SJCRH30 (cell line): ENCODE measurements at regions not wholly inside any gene's neighbourhood (a gene's known extent, or its start where the extent isn't known, plus 50 kb on each side); places are given as distances from the start of the nearest gene placed in this dataset.

Experiments
- DNase-seq, 2 experiments: peaks; one replicate each; pipeline ENCODE4 v3.0.0-alpha.2; 2015 to 2020
- H3K27ac ChIP-seq: fragments of 250-450 bp; sonication (Bioruptor Pico); 2 replicates; pipeline ENCODE4 v1.5.1; 2020; ENCODE audit warnings: mild to moderate bottlenecking, moderate library complexity
- H3K27me3 ChIP-seq: fragments of 250-450 bp; sonication (Bioruptor Pico); 2 replicates; pipeline ENCODE4 v1.5.1; 2020; ENCODE audit warnings: mild to moderate bottlenecking, moderate library complexity
- H3K36me3 ChIP-seq: fragments of 250-450 bp; sonication (Bioruptor Pico); 2 replicates; pipeline ENCODE4 v1.5.1; 2020; ENCODE audit warnings: mild to moderate bottlenecking, moderate library complexity
- H3K4me1 ChIP-seq: fragments of 250-450 bp; sonication (Bioruptor Pico); 2 replicates; pipeline ENCODE4 v1.5.1; 2020; ENCODE audit warnings: mild to moderate bottlenecking, moderate library complexity
- H3K4me3 ChIP-seq: fragments of 250-450 bp; sonication (Bioruptor Pico); 2 replicates; pipeline ENCODE4 v1.5.1; 2020; ENCODE audit warnings: mild to moderate bottlenecking, moderate library complexity
- H3K9me3 ChIP-seq: fragments of 250-450 bp; sonication (Bioruptor Pico); replicated peaks from 2 replicates; pipeline ENCODE4 v1.5.1; 2020; ENCODE audit warnings: mild to moderate bottlenecking, moderate library complexity

GRCh38 chr11:133739481-133739880 is 105.8 kb downstream of the SPATA19 start:
- no peak overlapping the region for H3K4me3 ChIP-seq
- no peaks in the 10 kb centered on the region for H3K4me1 ChIP-seq
- H3K9me3 ChIP-seq, result no peaks in the 10 kb centered on the region
- 0 out of 2 replicates have a peak, but pooled peaks cover 6% of the 10 kb centered on the region for H3K27me3 ChIP-seq
- H3K36me3 ChIP-seq, result no peaks in the 10 kb centered on the region
- no peak overlapping the region for H3K27ac ChIP-seq
- DNase-seq, result no peak

GRCh38 chr11:133738624-133739023 is 106.7 kb downstream of the SPATA19 start:
- no peaks in the 10 kb centered on the region for H3K9me3 ChIP-seq
- DNase-seq, result no peak
- no peaks in the 10 kb centered on the region for H3K36me3 ChIP-seq
- H3K4me1 ChIP-seq, result no peaks in the 10 kb centered on the region
- H3K27ac ChIP-seq, result no peak overlapping the region
- no peak overlapping the region for H3K4me3 ChIP-seq
- 0 out of 2 replicates have a peak, but pooled peaks cover 6% of the 10 kb centered on the region for H3K27me3 ChIP-seq

- DNase-seq, result no peak
- Histone ChIP-seq H3K4me3 (no peak overlapping the region), H3K27me3 (no peaks in the 10 kb centered on the region), H3K9me3 (no peaks in the 10 kb centered on the region), H3K36me3 (no peaks in the 10 kb centered on the region), H3K27ac (no peak overlapping the region), H3K4me1 (no peaks in the 10 kb centered on the region)
Measured at GRCh38 chr11:133733631-133734030, 111.7 kb downstream of the SPATA19 start.

GRCh38 chr11:133732109-133732674 is 113.1 kb downstream of the SPATA19 start:
- Histone ChIP-seq H3K4me3 (no peak overlapping the region), H3K36me3 (no peaks in the 10 kb centered on the region), H3K4me1 (no peaks in the 10 kb centered on the region), H3K27me3 (no peaks in the 10 kb centered on the region), H3K9me3 (no peaks in the 10 kb centered on the region), H3K27ac (no peak overlapping the region)
- DNase-seq, result no peak

GRCh38 chr11:133727774-133728173 is 117.5 kb downstream of the SPATA19 start:
- no peak overlapping the region for H3K4me3 ChIP-seq
- no peak overlapping the region for H3K27ac ChIP-seq
- no peaks in the 10 kb centered on the region for H3K27me3 ChIP-seq
- no peaks in the 10 kb centered on the region for H3K9me3 ChIP-seq
- H3K4me1 ChIP-seq, result no peaks in the 10 kb centered on the region
- no peaks in the 10 kb centered on the region for H3K36me3 ChIP-seq
- DNase-seq, result no peak

GRCh38 chr11:133726542-133726941 is 118.8 kb downstream of the SPATA19 start:
- no peaks in the 10 kb centered on the region for H3K36me3 ChIP-seq
- H3K27ac ChIP-seq, result no peak overlapping the region
- no peak overlapping the region for H3K4me3 ChIP-seq
- no peak for DNase-seq
- no peaks in the 10 kb centered on the region for H3K9me3 ChIP-seq
- H3K27me3 ChIP-seq, result no peaks in the 10 kb centered on the region
- no peaks in the 10 kb centered on the region for H3K4me1 ChIP-seq

- Histone ChIP-seq H3K4me1 (no peaks in the 10 kb centered on the region), H3K36me3 (no peaks in the 10 kb centered on the region), H3K9me3 (no peaks in the 10 kb centered on the region), H3K27me3 (no peaks in the 10 kb centered on the region), H3K4me3 (no peak overlapping the region), H3K27ac (no peak overlapping the region)
- DNase-seq, result no peak
Measured at GRCh38 chr11:133724116-133724515, 121.2 kb downstream of the SPATA19 start.

GRCh38 chr11:133723056-133723455 is 122.3 kb downstream of the SPATA19 start:
- Histone ChIP-seq H3K27ac (no peak overlapping the region), H3K4me3 (no peak overlapping the region), H3K36me3 (no peaks in the 10 kb centered on the region), H3K9me3 (no peaks in the 10 kb centered on the region), H3K27me3 (no peaks in the 10 kb centered on the region), H3K4me1 (no peaks in the 10 kb centered on the region)
- DNase-seq, result no peak

- H3K36me3 ChIP-seq, result no peaks in the 10 kb centered on the region
- no peaks in the 10 kb centered on the region for H3K27me3 ChIP-seq
- DNase-seq, result no peak
- no peaks in the 10 kb centered on the region for H3K9me3 ChIP-seq
- H3K4me1 ChIP-seq, result no peaks in the 10 kb centered on the region
- H3K27ac ChIP-seq, result no peak overlapping the region
- H3K4me3 ChIP-seq, result no peak overlapping the region
Measured at GRCh38 chr11:133720951-133721350, 124.4 kb downstream of the SPATA19 start.

GRCh38 chr11:133719532-133720235 is 125.6 kb downstream of the SPATA19 start:
- Histone ChIP-seq H3K4me3 (no peak overlapping the region), H3K4me1 (no peaks in the 10 kb centered on the region), H3K27me3 (no peaks in the 10 kb centered on the region), H3K36me3 (no peaks in the 10 kb centered on the region), H3K27ac (no peak overlapping the region), H3K9me3 (no peaks in the 10 kb centered on the region)
- no peak for DNase-seq

GRCh38 chr11:133718831-133719230 is 126.5 kb downstream of the SPATA19 start:
- H3K9me3 ChIP-seq, result no peaks in the 10 kb centered on the region
- H3K4me1 ChIP-seq, result no peaks in the 10 kb centered on the region
- H3K27me3 ChIP-seq, result no peaks in the 10 kb centered on the region
- H3K4me3 ChIP-seq, result no peak overlapping the region
- H3K27ac ChIP-seq, result no peak overlapping the region
- H3K36me3 ChIP-seq, result no peaks in the 10 kb centered on the region
- no peak for DNase-seq

- H3K9me3 ChIP-seq, result no peaks in the 10 kb centered on the region
- H3K27me3 ChIP-seq, result no peaks in the 10 kb centered on the region
Measured at GRCh38 chr11:133718238-133718637, 127.1 kb downstream of the SPATA19 start.

GRCh38 chr11:133716602-133717001 is 128.7 kb downstream of the SPATA19 start:
- no peaks in the 10 kb centered on the region for H3K27me3 ChIP-seq
- H3K9me3 ChIP-seq, result no peaks in the 10 kb centered on the region
- no peak for DNase-seq
- H3K36me3 ChIP-seq, result no peaks in the 10 kb centered on the region
- no peak overlapping the region for H3K27ac ChIP-seq
- H3K4me1 ChIP-seq, result no peaks in the 10 kb centered on the region
- H3K4me3 ChIP-seq, result no peak overlapping the region

More at GRCh38 chr11:133718238-133718637, 127.1 kb downstream of the SPATA19 start:
- DNase-seq, result no peak
- Histone ChIP-seq H3K4me1 (no peaks in the 10 kb centered on the region), H3K27ac (no peak overlapping the region), H3K36me3 (no peaks in the 10 kb centered on the region), H3K4me3 (no peak overlapping the region)

- H3K4me3 ChIP-seq, result no peak overlapping the region
- H3K36me3 ChIP-seq, result no peaks in the 10 kb centered on the region
- no peaks in the 10 kb centered on the region for H3K9me3 ChIP-seq
- no peak overlapping the region for H3K27ac ChIP-seq
- H3K4me1 ChIP-seq, result no peaks in the 10 kb centered on the region
- H3K27me3 ChIP-seq, result no peaks in the 10 kb centered on the region
- no peak for DNase-seq
Measured at GRCh38 chr11:133715602-133716001, 129.7 kb downstream of the SPATA19 start.

- H3K27ac ChIP-seq, result no peak overlapping the region
- no peaks in the 10 kb centered on the region for H3K4me1 ChIP-seq
- H3K36me3 ChIP-seq, result no peaks in the 10 kb centered on the region
- H3K4me3 ChIP-seq, result no peak overlapping the region
- DNase-seq, result no peak
- no peaks in the 10 kb centered on the region for H3K9me3 ChIP-seq
- no peaks in the 10 kb centered on the region for H3K27me3 ChIP-seq
Measured at GRCh38 chr11:133714471-133715375, 130.6 kb downstream of the SPATA19 start.
